ENCODE measurements at regions not wholly inside any gene's neighbourhood (a gene's known extent, or its start where the extent isn't known, plus 50 kb on each side); places are given as distances from the start of the nearest gene placed in this dataset.

DNA sequence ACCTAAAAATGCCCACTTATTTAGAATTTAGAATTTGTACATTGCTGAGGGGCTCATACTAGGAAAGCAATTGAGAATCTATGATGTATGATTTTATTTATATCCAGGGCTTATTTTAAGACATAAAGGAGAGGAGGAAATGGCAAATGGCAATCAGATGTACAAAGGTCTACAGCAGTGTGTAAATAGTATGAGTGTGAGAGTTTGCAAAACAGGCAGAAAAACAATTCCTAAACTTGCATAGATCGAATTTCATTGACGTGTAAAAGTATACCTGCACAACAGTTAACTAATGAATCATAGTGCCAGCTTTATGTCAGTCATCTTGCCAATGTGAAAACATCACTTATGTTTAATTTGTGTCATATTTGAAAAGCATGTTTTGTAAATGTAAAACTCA, 718.7 kb upstream of the GCFC2 start:
- H3K27me3 ChIP-seq (ENCODE audit: control insufficient read depth, insufficient read depth, low read length): no peaks in the 10 kb centered on the region
- no TSS peak for BruUV-seq (replicated peaks)
- POLR2A ChIA-PET: no interaction called here
- CTCF ChIA-PET: no interaction called here
- H3K4me1 ChIP-seq (ENCODE audit: control insufficient read depth, insufficient read depth, low read length): no peaks in the 10 kb centered on the region
- ATAC-seq: no peak
- in situ Hi-C loops (cut with HindIII; ENCODE audit: low pct_unique_long_range_greater_than_20kb, low sequenced_read_pairs) (no loop called here), intact Hi-C loops (cut with micrococcal nuclease; ENCODE audit: unreplicated experiment) (no loop called here)
- DNase-seq (ENCODE audit: low read depth, low spot score): no peak
- H3K27ac ChIP-seq (ENCODE audit: low read length): no peak overlapping the region
- TF ChIP-seq, protein P1, sequence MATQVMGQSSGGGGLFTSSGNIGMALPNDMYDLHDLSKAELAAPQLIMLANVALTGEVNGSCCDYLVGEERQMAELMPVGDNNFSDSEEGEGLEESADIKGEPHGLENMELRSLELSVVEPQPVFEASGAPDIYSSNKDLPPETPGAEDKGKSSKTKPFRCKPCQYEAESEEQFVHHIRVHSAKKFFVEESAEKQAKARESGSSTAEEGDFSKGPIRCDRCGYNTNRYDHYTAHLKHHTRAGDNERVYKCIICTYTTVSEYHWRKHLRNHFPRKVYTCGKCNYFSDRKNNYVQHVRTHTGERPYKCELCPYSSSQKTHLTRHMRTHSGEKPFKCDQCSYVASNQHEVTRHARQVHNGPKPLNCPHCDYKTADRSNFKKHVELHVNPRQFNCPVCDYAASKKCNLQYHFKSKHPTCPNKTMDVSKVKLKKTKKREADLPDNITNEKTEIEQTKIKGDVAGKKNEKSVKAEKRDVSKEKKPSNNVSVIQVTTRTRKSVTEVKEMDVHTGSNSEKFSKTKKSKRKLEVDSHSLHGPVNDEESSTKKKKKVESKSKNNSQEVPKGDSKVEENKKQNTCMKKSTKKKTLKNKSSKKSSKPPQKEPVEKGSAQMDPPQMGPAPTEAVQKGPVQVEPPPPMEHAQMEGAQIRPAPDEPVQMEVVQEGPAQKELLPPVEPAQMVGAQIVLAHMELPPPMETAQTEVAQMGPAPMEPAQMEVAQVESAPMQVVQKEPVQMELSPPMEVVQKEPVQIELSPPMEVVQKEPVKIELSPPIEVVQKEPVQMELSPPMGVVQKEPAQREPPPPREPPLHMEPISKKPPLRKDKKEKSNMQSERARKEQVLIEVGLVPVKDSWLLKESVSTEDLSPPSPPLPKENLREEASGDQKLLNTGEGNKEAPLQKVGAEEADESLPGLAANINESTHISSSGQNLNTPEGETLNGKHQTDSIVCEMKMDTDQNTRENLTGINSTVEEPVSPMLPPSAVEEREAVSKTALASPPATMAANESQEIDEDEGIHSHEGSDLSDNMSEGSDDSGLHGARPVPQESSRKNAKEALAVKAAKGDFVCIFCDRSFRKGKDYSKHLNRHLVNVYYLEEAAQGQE (IDR thresholded peaks at IDR 0.05; ENCODE audit: insufficient read depth in 1 of 2, low read depth in 2 of 2, low read length in 1 of 2): no peak
- TF ChIP-seq, protein P2, sequence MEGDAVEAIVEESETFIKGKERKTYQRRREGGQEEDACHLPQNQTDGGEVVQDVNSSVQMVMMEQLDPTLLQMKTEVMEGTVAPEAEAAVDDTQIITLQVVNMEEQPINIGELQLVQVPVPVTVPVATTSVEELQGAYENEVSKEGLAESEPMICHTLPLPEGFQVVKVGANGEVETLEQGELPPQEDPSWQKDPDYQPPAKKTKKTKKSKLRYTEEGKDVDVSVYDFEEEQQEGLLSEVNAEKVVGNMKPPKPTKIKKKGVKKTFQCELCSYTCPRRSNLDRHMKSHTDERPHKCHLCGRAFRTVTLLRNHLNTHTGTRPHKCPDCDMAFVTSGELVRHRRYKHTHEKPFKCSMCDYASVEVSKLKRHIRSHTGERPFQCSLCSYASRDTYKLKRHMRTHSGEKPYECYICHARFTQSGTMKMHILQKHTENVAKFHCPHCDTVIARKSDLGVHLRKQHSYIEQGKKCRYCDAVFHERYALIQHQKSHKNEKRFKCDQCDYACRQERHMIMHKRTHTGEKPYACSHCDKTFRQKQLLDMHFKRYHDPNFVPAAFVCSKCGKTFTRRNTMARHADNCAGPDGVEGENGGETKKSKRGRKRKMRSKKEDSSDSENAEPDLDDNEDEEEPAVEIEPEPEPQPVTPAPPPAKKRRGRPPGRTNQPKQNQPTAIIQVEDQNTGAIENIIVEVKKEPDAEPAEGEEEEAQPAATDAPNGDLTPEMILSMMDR (IDR thresholded peaks at IDR 0.05): no peak
- TF ChIP-seq POLR2AphosphoS5 (IDR thresholded peaks at IDR 0.05; ENCODE audit: low read depth, low read length) (no peak), SIN3A (IDR thresholded peaks at IDR 0.05; ENCODE audit: borderline replicate concordance, insufficient read depth, low read depth, low read length) (no peak), TCF7L2 (IDR thresholded peaks at IDR 0.05; ENCODE audit: low read depth, low read length) (no peak)
- H3K4me3 ChIP-seq (ENCODE audit: low read depth in 2 of 2, low read length in 2 of 2): no peak overlapping the region
- H3K9me3 ChIP-seq (ENCODE audit: control insufficient read depth, insufficient read depth, low read depth, low read length): no peaks in the 10 kb centered on the region
- no peaks in the 10 kb centered on the region for H3K36me3 ChIP-seq (ENCODE audit: control insufficient read depth, insufficient read depth, low read length)

DNA sequence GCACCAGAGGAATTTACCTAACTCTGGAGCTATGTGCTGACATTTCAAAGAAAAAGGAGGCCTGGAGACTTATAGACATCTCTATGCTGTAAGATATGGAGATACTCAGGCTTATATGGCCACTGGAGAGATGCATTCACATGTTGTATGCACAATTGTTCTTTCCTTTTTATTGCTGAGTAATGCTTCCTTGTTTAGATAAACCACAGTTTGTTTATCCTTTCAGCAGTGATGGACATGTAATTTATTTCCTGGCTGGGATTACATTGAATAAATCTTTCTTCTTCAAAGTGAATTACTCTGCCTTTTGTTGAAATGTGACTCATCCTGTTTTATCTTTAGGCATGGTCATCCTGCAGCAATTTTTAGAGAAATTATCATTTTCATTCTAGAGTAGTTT, 716.7 kb upstream of the GCFC2 start:
- no peak for DNase-seq (ENCODE audit: low read depth, low spot score)
- no TSS peak for BruUV-seq (replicated peaks)
- CTCF ChIA-PET: no interaction called here

More for the DNA sequence above, 716.7 kb upstream of the GCFC2 start:
- in situ Hi-C loops (cut with HindIII; ENCODE audit: low pct_unique_long_range_greater_than_20kb, low sequenced_read_pairs) (no loop called here), intact Hi-C loops (cut with micrococcal nuclease; ENCODE audit: unreplicated experiment) (no loop called here)
- no peak for ATAC-seq
- no peaks in the 10 kb centered on the region for H3K9me3 ChIP-seq (ENCODE audit: control insufficient read depth, insufficient read depth, low read depth, low read length)
- no peaks in the 10 kb centered on the region for H3K36me3 ChIP-seq (ENCODE audit: control insufficient read depth, insufficient read depth, low read length)
- H3K27me3 ChIP-seq (ENCODE audit: control insufficient read depth, insufficient read depth, low read length): no peaks in the 10 kb centered on the region
- TF ChIP-seq SIN3A (IDR thresholded peaks at IDR 0.05; ENCODE audit: borderline replicate concordance, insufficient read depth, low read depth, low read length): no peak
- TF ChIP-seq TCF7L2 (IDR thresholded peaks at IDR 0.05; ENCODE audit: low read depth, low read length): no peak
- TF ChIP-seq POLR2AphosphoS5 (IDR thresholded peaks at IDR 0.05; ENCODE audit: low read depth, low read length): no peak
- TF ChIP-seq, protein P1 (IDR thresholded peaks at IDR 0.05; ENCODE audit: insufficient read depth in 1 of 2, low read depth in 2 of 2, low read length in 1 of 2): no peak
- TF ChIP-seq, protein P2 (IDR thresholded peaks at IDR 0.05): no peak
- no peak overlapping the region for H3K4me3 ChIP-seq (ENCODE audit: low read depth in 2 of 2, low read length in 2 of 2)
- H3K27ac ChIP-seq (ENCODE audit: low read length): no peak overlapping the region
- H3K4me1 ChIP-seq (ENCODE audit: control insufficient read depth, insufficient read depth, low read length): no peaks in the 10 kb centered on the region
- POLR2A ChIA-PET: no interaction called here

Measured in Panc1 (cell line).